ENCODE measurements at regions not wholly inside any gene's neighbourhood (a gene's known extent, or its start where the extent isn't known, plus 50 kb on each side); places are given as distances from the start of the nearest gene placed in this dataset.

GRCh38 chr6:120484146-120484545 lies 850.1 kb downstream of the TBC1D32 start:
- no peak overlapping the region for H3K4me3 ChIP-seq (ENCODE audit: low read length)
- no peaks in the 10 kb centered on the region for H3K27me3 ChIP-seq (ENCODE audit: insufficient read depth, low read depth, low read length)
- no peaks in the 10 kb centered on the region for H4K20me1 ChIP-seq (ENCODE audit: insufficient read depth)
- no peak for TF ChIP-seq MXI1 (conservative IDR thresholded peaks at IDR 0.05; ENCODE audit: poor library complexity, severe bottlenecking)
- TF ChIP-seq REST (IDR thresholded peaks at IDR 0.05; ENCODE audit: borderline replicate concordance) = no peak
- TF ChIP-seq RAD21 (conservative IDR thresholded peaks at IDR 0.05) = no peak
- H3K9ac ChIP-seq (ENCODE audit: low read length) = no peak overlapping the region
- H3K9me3 ChIP-seq (ENCODE audit: low read length) = no peaks in the 10 kb centered on the region
- no peak overlapping the region for H2AFZ ChIP-seq (ENCODE audit: low read depth, low read length)
- H3K27ac ChIP-seq (ENCODE audit: low read length) = no peak overlapping the region
- H3K36me3 ChIP-seq (ENCODE audit: insufficient read depth, low read length) = no peaks in the 10 kb centered on the region
- H3K9me2 ChIP-seq (ENCODE audit: insufficient read depth, low read length) = no peaks in the 10 kb centered on the region
- H3K79me2 ChIP-seq (replicated peaks; ENCODE audit: insufficient read depth, low read length) = no peaks in the 10 kb centered on the region
- no peak overlapping the region for H3K4me2 ChIP-seq (ENCODE audit: low read length)
- H3F3A ChIP-seq (ENCODE audit: insufficient read depth, low read length, poor library complexity, severe bottlenecking) = no peaks in the 10 kb centered on the region

GRCh38 chr6:120478650-120479049 lies 855.6 kb downstream of the TBC1D32 start:
- Histone ChIP-seq H3K9ac (ENCODE audit: low read length) (no peak overlapping the region), H2AFZ (ENCODE audit: low read depth, low read length) (no peak overlapping the region), H3K27me3 (ENCODE audit: insufficient read depth, low read depth, low read length) (no peaks in the 10 kb centered on the region), H3K9me3 (ENCODE audit: low read length) (no peaks in the 10 kb centered on the region), H3K4me3 (ENCODE audit: low read length) (no peak overlapping the region), H3K36me3 (ENCODE audit: insufficient read depth, low read length) (no peaks in the 10 kb centered on the region), H3K79me2 (replicated peaks; ENCODE audit: insufficient read depth, low read length) (no peaks in the 10 kb centered on the region), H3F3A (ENCODE audit: insufficient read depth, low read length, poor library complexity, severe bottlenecking) (no peaks in the 10 kb centered on the region), H3K4me2 (ENCODE audit: low read length) (no peak overlapping the region), H3K27ac (ENCODE audit: low read length) (no peak overlapping the region), H3K9me2 (ENCODE audit: insufficient read depth, low read length) (no peaks in the 10 kb centered on the region), H4K20me1 (ENCODE audit: insufficient read depth) (no peaks in the 10 kb centered on the region)
- TF ChIP-seq CTCF (IDR thresholded peaks at IDR 0.05; ENCODE audit: poor library complexity, severe bottlenecking) (no peak), REST (IDR thresholded peaks at IDR 0.05; ENCODE audit: borderline replicate concordance) (no peak), MXI1 (conservative IDR thresholded peaks at IDR 0.05; ENCODE audit: poor library complexity, severe bottlenecking) (no peak), EZH2 (IDR thresholded peaks at IDR 0.05; ENCODE audit: borderline replicate concordance, insufficient read depth, low read length, poor library complexity, severe bottlenecking) (no peak), SMC3 (conservative IDR thresholded peaks at IDR 0.05; ENCODE audit: poor library complexity) (no peak), POLR2AphosphoS5 (IDR thresholded peaks at IDR 0.05) (no peak), EP300 (conservative IDR thresholded peaks at IDR 0.05; ENCODE audit: poor library complexity, severe bottlenecking) (no peak), TAF1 (IDR thresholded peaks at IDR 0.05; ENCODE audit: low read depth) (no peak), RAD21 (conservative IDR thresholded peaks at IDR 0.05) (no peak)

All from neural cell (in vitro differentiated cells).